Upper lobe of right lung (tissue), 1 donor: ENCODE measurements at regions not wholly inside any gene's neighbourhood (a gene's known extent, or its start where the extent isn't known, plus 50 kb on each side); places are given as distances from the start of the nearest gene placed in this dataset.
A peak's percentile ranks its signal among the peaks of the same experiment; 100 is the strongest.

ENCODE experiments used
- ATAC-seq: fragments of 200-7000 bp; cut with Tn5 transposase; one replicate; pipeline ENCODE4 v1.9.1; 2020; ENCODE audit warnings: mild to moderate bottlenecking, moderate library complexity
- DNase-seq: peaks from one replicate; pipeline ENCODE4 v3.0.0-alpha.2; 2020
- H3K27ac ChIP-seq: fragments of 200-600 bp; one replicate; pipeline ENCODE4 v1.8.0; 2022
- H3K27me3 ChIP-seq: fragments of 200-600 bp; one replicate; pipeline ENCODE4 v1.8.0; 2022; ENCODE audit warnings: mild to moderate bottlenecking
- H3K36me3 ChIP-seq: fragments of 200-600 bp; one replicate; pipeline ENCODE4 v1.8.0; 2022
- H3K4me1 ChIP-seq: fragments of 200-600 bp; one replicate; pipeline ENCODE4 v1.8.0; 2022
- H3K4me3 ChIP-seq: fragments of 200-600 bp; one replicate; pipeline ENCODE4 v1.8.0; 2022; ENCODE audit warnings: mild to moderate bottlenecking
- H3K9me3 ChIP-seq: fragments of 200-600 bp; one replicate; pipeline ENCODE4 v1.8.0; 2022
- CTCF ChIP-seq: fragments of 200-600 bp; IDR thresholded peaks from one replicate; pipeline ENCODE4 v1.8.0; 2022; ENCODE audit warnings: antibody characterized with exemption
- intact Hi-C: fragments of 100-400 bp; cut with DNase I; formaldehyde crosslinking; loops from one replicate; pipeline ENCODE4 v1.11.0; 2022
- donor health status: DM: no; HTN: yes; CAD: no; lungs with severe emphysema.

GRCh38 chr1:34279971-34280370 is 103.3 kb downstream of the C1orf94 start:
- H3K36me3 ChIP-seq, result no peaks in the 10 kb centered on the region
- no peak for TF ChIP-seq CTCF
- no peak overlapping the region for H3K27ac ChIP-seq
- H3K27me3 ChIP-seq, result no peaks in the 10 kb centered on the region
- ATAC-seq (no peak), DNase-seq (no peak)
- H3K9me3 ChIP-seq, result no peaks in the 10 kb centered on the region
- no peak overlapping the region for H3K4me3 ChIP-seq
- intact Hi-C loops, result no loop called here
- no peaks in the 10 kb centered on the region for H3K4me1 ChIP-seq

- Histone ChIP-seq H3K27ac (no peak overlapping the region), H3K4me1 (no peaks in the 10 kb centered on the region), H3K9me3 (no peaks in the 10 kb centered on the region), H3K36me3 (no peaks in the 10 kb centered on the region), H3K4me3 (no peak overlapping the region), H3K27me3 (no peaks in the 10 kb centered on the region)
- TF ChIP-seq CTCF, result no peak
- DNase-seq, result no peak
- intact Hi-C loops, result no loop called here
- no peak for ATAC-seq
These were observed 103.8 kb downstream of the C1orf94 start for GRCh38 chr1:34280509-34280908.

- no peak for TF ChIP-seq CTCF
- intact Hi-C loops, result no loop called here
- no peaks in the 10 kb centered on the region for H3K36me3 ChIP-seq
- H3K27me3 ChIP-seq, result no peaks in the 10 kb centered on the region
- no peak overlapping the region for H3K27ac ChIP-seq
- H3K4me1 ChIP-seq, result no peaks in the 10 kb centered on the region
- no peaks in the 10 kb centered on the region for H3K9me3 ChIP-seq
- no peak overlapping the region for H3K4me3 ChIP-seq
- no peak for ATAC-seq
- no peak for DNase-seq
These were observed 106.4 kb downstream of the C1orf94 start for GRCh38 chr1:34283142-34283541.

GRCh38 chr1:34286511-34286910 is 109.8 kb downstream of the C1orf94 start:
- Histone ChIP-seq H3K9me3 (no peaks in the 10 kb centered on the region), H3K4me1 (no peaks in the 10 kb centered on the region), H3K36me3 (no peaks in the 10 kb centered on the region), H3K27me3 (no peaks in the 10 kb centered on the region), H3K4me3 (no peak overlapping the region), H3K27ac (no peak overlapping the region)
- intact Hi-C loops, result no loop called here
- ATAC-seq, result no peak
- no peak for TF ChIP-seq CTCF
- no peak for DNase-seq

- no peak for TF ChIP-seq CTCF
- Histone ChIP-seq H3K9me3 (no peaks in the 10 kb centered on the region), H3K36me3 (no peaks in the 10 kb centered on the region), H3K27ac (no peak overlapping the region), H3K4me3 (no peak overlapping the region), H3K27me3 (no peaks in the 10 kb centered on the region), H3K4me1 (no peaks in the 10 kb centered on the region)
- ATAC-seq, result no peak
- DNase-seq, result no peak
- intact Hi-C loops, result no loop called here
These were observed 114.1 kb downstream of the C1orf94 start for GRCh38 chr1:34290831-34291230.

- no peak for TF ChIP-seq CTCF
- Histone ChIP-seq H3K36me3 (no peaks in the 10 kb centered on the region), H3K27me3 (no peaks in the 10 kb centered on the region), H3K27ac (no peak overlapping the region), H3K9me3 (no peaks in the 10 kb centered on the region), H3K4me3 (no peak overlapping the region), H3K4me1 (no peaks in the 10 kb centered on the region)
- intact Hi-C loops, result no loop called here
- peak; percentile 31 for ATAC-seq
- no peak for DNase-seq
These were observed 115.8 kb downstream of the C1orf94 start for GRCh38 chr1:34292472-34292871.
